ENCODE measurements at regions not wholly inside any gene's neighbourhood (a gene's known extent, or its start where the extent isn't known, plus 50 kb on each side); places are given as distances from the start of the nearest gene placed in this dataset.

DNA sequence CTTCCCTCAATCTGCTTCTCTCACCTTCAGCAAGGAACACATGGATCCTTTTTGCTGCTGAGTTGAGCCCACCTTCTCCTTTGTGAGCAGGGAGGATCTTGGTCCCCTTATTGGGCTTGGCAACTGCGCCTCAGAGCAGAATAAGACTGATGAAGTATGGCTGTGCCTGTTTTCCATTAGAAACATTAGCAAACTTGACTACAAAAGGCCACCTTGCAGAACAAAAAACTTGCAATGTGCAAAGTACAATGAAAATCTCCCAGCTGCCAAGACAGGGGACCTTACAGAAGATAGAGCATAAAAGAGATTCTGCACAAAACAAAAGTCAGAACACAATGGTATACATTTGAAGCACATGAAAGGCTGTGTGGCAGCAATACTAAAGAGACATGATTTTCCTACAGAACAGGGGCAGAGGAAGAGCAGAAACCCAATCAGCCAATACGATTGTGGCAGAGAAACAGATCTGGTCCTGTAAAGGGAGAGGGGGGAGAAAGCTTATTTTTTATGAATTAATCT, 173.5 kb upstream of the SNX19 start:
- no peak overlapping the region for H3K27ac ChIP-seq (ENCODE audit: low read depth, low read length)
- H3K9ac ChIP-seq (ENCODE audit: low read depth, low read length) = no peak overlapping the region
- peaks cover 13% of the 10 kb centered on the region for H3K9me3 ChIP-seq (ENCODE audit: control insufficient read depth, insufficient read depth, low read length)
- H3K4me1 ChIP-seq (ENCODE audit: control insufficient read depth, insufficient read depth, low read length) = no peaks in the 10 kb centered on the region
- no peak overlapping the region for H3K4me3 ChIP-seq (ENCODE audit: low read depth, low read length)
- H3K27me3 ChIP-seq (ENCODE audit: control insufficient read depth, insufficient read depth, low read length) = no peaks in the 10 kb centered on the region
- no peaks in the 10 kb centered on the region for H3K36me3 ChIP-seq (ENCODE audit: control insufficient read depth, insufficient read depth, low read length)

DNA sequence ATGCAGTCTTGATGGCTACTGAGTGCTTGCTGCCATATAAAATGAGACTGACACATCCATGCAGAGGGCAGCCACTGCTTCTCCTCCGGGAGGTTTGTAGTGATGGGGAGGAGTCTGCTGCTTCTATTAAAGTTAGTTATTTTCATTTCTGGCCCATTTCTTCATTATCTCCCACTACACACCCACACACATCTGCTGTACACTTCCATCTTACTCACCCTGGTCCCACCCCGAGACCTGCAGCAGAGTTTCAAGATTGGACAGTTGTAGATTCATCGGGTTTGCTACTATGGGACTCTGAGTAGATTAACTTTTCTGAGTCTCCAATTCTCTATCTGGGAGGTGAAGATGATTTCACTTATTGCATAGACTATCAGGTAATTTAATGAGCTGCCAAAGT, 176.2 kb upstream of the SNX19 start:
- Histone ChIP-seq H3K36me3 (ENCODE audit: control insufficient read depth, insufficient read depth, low read length) (no peaks in the 10 kb centered on the region), H3K9ac (ENCODE audit: low read depth, low read length) (no peak overlapping the region), H3K27me3 (ENCODE audit: control insufficient read depth, insufficient read depth, low read length) (no peaks in the 10 kb centered on the region), H3K27ac (ENCODE audit: low read depth, low read length) (no peak overlapping the region), H3K4me1 (ENCODE audit: control insufficient read depth, insufficient read depth, low read length) (peaks cover 8% of the 10 kb centered on the region; the same call in 1 of the 2 replicates), H3K4me3 (ENCODE audit: low read depth, low read length) (no peak overlapping the region), H3K9me3 (ENCODE audit: control insufficient read depth, insufficient read depth, low read length) (no peaks in the 10 kb centered on the region)

DNA sequence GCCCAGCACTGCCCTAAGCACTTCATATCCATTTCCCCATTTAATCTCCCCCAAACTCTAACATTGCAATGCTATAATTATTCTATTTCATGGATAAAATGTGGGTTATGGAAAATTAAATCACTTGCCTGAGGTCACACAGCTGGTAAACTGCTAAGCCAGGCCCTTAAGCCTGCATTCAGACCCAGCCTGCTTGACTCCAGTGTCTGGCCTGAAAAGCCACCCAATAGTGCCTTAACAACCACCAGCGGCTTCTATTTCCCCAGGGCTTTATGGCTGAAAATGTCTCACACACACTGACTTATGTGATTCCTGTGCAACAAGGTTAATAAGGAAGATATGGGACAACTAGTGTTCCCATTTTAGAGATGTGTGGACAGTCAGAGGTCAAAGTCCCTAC, 178.5 kb upstream of the SNX19 start:
- Histone ChIP-seq H3K9ac (ENCODE audit: low read depth, low read length) (no peak overlapping the region), H3K27ac (ENCODE audit: low read depth, low read length) (no peak overlapping the region), H3K4me1 (ENCODE audit: control insufficient read depth, insufficient read depth, low read length) (peaks cover 8% of the 10 kb centered on the region; the same call in 1 of the 2 replicates), H3K9me3 (ENCODE audit: control insufficient read depth, insufficient read depth, low read length) (no peaks in the 10 kb centered on the region), H3K4me3 (ENCODE audit: low read depth, low read length) (no peak overlapping the region), H3K27me3 (ENCODE audit: control insufficient read depth, insufficient read depth, low read length) (no peaks in the 10 kb centered on the region), H3K36me3 (ENCODE audit: control insufficient read depth, insufficient read depth, low read length) (no peaks in the 10 kb centered on the region)

DNA sequence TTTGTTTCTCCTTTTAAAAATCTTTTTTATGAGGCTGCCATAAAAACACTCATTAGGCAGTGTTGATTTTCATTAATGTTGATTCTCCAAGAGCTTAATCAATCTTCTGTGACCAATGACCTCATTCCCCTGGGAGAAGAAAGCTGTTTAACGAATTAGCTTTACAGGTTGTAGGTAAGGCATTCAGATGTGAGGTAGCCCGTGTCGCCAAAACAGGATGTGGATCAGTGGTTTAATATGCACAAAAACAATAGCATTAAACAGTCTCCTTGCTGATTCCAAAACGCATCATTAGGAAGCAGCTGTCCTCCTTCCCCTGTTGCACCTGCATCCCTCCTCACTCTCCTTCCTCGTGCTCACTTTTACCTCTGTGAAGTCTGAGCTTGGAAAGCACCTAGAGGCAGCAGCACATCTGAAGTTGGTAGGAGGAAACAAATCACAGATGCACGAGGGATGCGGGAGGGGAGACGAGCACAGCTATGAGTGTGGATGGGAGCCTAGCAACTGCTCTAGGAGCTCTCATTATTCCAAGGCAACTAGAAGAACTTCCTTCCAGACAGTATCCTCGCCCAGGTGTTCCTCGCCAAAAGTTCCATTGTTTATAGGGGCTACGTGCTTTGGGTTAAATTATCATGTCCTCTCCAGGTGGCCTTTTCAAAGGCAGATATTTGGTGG, 179.4 kb upstream of the SNX19 start:
- Histone ChIP-seq H3K36me3 (ENCODE audit: control insufficient read depth, insufficient read depth, low read length) (no peaks in the 10 kb centered on the region), H3K4me3 (ENCODE audit: low read depth, low read length) (no peak overlapping the region)

DNA sequence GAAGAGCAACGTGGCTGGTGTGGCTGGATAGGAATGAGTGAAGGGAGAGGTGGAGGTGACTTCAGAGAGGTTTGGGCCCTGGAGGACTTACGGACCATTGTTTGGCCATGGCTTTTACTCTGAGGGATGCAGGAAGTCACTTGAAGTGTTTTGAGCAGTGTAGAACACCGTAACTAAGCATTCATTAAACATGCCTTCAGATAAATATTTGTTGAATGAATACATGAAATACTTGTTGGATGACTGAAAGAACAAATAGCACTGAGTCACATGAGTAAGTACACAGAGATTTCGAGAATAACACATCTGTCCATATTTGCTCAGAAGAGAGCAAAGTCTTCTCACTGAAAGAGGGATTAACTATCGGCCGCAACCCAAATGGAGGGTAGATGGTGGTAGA, 182.7 kb upstream of the SNX19 start:
- Histone ChIP-seq H3K27me3 (ENCODE audit: control insufficient read depth, insufficient read depth, low read length) (no peaks in the 10 kb centered on the region), H3K4me1 (ENCODE audit: control insufficient read depth, insufficient read depth, low read length) (peaks cover 8% of the 10 kb centered on the region; the same call in 1 of the 2 replicates), H3K9me3 (ENCODE audit: control insufficient read depth, insufficient read depth, low read length) (no peaks in the 10 kb centered on the region), H3K9ac (ENCODE audit: low read depth, low read length) (no peak overlapping the region), H3K4me3 (ENCODE audit: low read depth, low read length) (no peak overlapping the region), H3K36me3 (ENCODE audit: control insufficient read depth, insufficient read depth, low read length) (no peaks in the 10 kb centered on the region), H3K27ac (ENCODE audit: low read depth, low read length) (no peak overlapping the region)

More for the DNA sequence above, 179.4 kb upstream of the SNX19 start:
- H3K27ac ChIP-seq (ENCODE audit: low read depth, low read length) = no peak overlapping the region
- no peaks in the 10 kb centered on the region for H3K27me3 ChIP-seq (ENCODE audit: control insufficient read depth, insufficient read depth, low read length)
- no peaks in the 10 kb centered on the region for H3K9me3 ChIP-seq (ENCODE audit: control insufficient read depth, insufficient read depth, low read length)
- H3K9ac ChIP-seq (ENCODE audit: low read depth, low read length) = no peak overlapping the region
- H3K4me1 ChIP-seq (ENCODE audit: control insufficient read depth, insufficient read depth, low read length) = peaks cover 8% of the 10 kb centered on the region; the same call in 1 of the 2 replicates

DNA sequence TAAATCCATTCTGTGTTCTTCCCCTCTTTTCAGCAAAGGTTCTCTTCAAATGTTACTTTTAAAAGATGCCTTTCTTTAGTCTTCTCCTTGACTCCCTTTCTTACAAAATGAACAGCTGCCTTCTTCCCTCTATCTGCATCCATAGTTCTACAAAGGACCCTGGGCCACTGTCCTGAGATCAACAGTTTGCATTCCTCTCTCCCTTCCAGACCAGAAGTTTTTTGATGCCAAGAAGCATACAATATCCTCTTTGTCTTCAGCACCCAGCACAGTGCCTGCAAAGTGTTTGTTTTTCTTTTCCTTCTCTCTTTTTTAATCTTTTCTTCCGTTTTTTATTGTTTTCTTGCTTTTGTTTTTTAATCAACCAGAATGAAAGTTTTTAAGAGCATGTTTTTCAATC, 183.5 kb upstream of the SNX19 start:
- Histone ChIP-seq H3K36me3 (ENCODE audit: control insufficient read depth, insufficient read depth, low read length) (no peaks in the 10 kb centered on the region), H3K4me3 (ENCODE audit: low read depth, low read length) (no peak overlapping the region), H3K9ac (ENCODE audit: low read depth, low read length) (no peak overlapping the region), H3K27ac (ENCODE audit: low read depth, low read length) (no peak overlapping the region), H3K4me1 (ENCODE audit: control insufficient read depth, insufficient read depth, low read length) (peaks cover 8% of the 10 kb centered on the region; the same call in 1 of the 2 replicates), H3K27me3 (ENCODE audit: control insufficient read depth, insufficient read depth, low read length) (no peaks in the 10 kb centered on the region), H3K9me3 (ENCODE audit: control insufficient read depth, insufficient read depth, low read length) (no peaks in the 10 kb centered on the region)

DNA sequence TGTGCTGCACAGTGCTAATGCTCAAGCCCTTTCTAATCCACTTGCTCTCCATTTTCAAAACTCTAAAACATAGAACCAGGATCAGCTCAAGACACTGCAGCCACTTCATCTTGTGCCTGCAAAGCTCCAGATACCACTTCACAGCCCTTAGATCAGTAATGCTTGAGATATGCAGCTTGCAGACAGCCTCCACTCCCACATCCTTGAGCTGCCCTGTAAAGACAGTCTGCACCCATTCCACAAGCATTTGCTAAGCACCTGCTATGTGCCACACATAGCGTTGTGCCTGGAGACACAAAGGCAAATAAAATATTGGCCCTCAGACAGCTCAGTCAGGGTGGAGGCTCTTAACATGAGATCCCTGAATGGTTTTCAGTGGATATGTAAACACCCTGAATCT, 192.5 kb upstream of the SNX19 start:
- Histone ChIP-seq H3K36me3 (ENCODE audit: control insufficient read depth, insufficient read depth, low read length) (no peaks in the 10 kb centered on the region), H3K9ac (ENCODE audit: low read depth, low read length) (no peak overlapping the region)

DNA sequence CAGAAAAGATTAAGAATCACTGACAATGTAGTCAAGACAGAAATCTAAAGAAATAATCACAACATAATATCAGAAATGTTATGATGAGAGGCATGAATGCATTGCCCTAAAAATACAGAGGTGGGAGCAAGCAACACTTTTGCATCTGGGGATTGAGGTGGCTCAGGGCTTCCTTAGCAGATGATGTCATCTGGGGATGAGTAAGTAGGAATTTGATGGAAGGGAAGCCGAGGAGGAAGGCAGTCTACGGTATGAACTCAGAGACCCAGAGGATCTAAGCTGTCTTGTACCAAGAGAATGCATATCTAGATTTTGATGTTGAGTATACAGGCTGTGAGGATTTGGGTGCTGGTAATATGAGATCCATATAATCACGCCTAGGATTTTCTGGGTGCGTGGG, 193.0 kb upstream of the SNX19 start:
- H3K9me3 ChIP-seq (ENCODE audit: control insufficient read depth, insufficient read depth, low read length) = peaks cover 12% of the 10 kb centered on the region; the same call in 1 of the 2 replicates
- no peaks in the 10 kb centered on the region for H3K27me3 ChIP-seq (ENCODE audit: control insufficient read depth, insufficient read depth, low read length)
- no peak overlapping the region for H3K9ac ChIP-seq (ENCODE audit: low read depth, low read length)
- H3K4me3 ChIP-seq (ENCODE audit: low read depth, low read length) = no peak overlapping the region
- H3K4me1 ChIP-seq (ENCODE audit: control insufficient read depth, insufficient read depth, low read length) = no peaks in the 10 kb centered on the region
- H3K27ac ChIP-seq (ENCODE audit: low read depth, low read length) = no peak overlapping the region
- no peaks in the 10 kb centered on the region for H3K36me3 ChIP-seq (ENCODE audit: control insufficient read depth, insufficient read depth, low read length)

More for the DNA sequence above, 192.5 kb upstream of the SNX19 start:
- Histone ChIP-seq H3K27ac (ENCODE audit: low read depth, low read length) (no peak overlapping the region), H3K9me3 (ENCODE audit: control insufficient read depth, insufficient read depth, low read length) (peaks cover 12% of the 10 kb centered on the region; the same call in 1 of the 2 replicates), H3K4me1 (ENCODE audit: control insufficient read depth, insufficient read depth, low read length) (no peaks in the 10 kb centered on the region), H3K4me3 (ENCODE audit: low read depth, low read length) (no peak overlapping the region), H3K27me3 (ENCODE audit: control insufficient read depth, insufficient read depth, low read length) (no peaks in the 10 kb centered on the region)

DNA sequence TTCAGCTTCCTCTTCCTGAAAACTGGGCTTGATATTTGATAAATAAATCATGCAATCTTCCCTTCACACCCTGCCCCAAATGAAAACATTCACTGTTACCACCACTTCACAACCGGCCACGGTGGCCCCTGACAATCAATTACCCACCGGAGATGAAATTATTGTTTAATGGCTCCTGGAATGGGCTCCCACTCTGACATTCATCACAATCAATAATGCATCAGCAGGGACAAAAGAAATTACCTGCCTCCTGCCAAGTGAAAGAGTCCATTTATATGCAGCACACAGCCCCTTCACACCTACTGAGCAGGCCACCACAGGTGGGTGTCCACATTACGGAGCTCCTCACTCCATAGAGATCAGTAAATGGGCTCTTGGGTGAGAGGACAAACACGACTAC, 193.5 kb upstream of the SNX19 start:
- no peak overlapping the region for H3K27ac ChIP-seq (ENCODE audit: low read depth, low read length)
- peaks cover 12% of the 10 kb centered on the region; the same call in 1 of the 2 replicates for H3K9me3 ChIP-seq (ENCODE audit: control insufficient read depth, insufficient read depth, low read length)
- no peaks in the 10 kb centered on the region for H3K36me3 ChIP-seq (ENCODE audit: control insufficient read depth, insufficient read depth, low read length)
- no peak overlapping the region for H3K4me3 ChIP-seq (ENCODE audit: low read depth, low read length)
- no peak overlapping the region for H3K9ac ChIP-seq (ENCODE audit: low read depth, low read length)
- H3K4me1 ChIP-seq (ENCODE audit: control insufficient read depth, insufficient read depth, low read length) = no peaks in the 10 kb centered on the region
- H3K27me3 ChIP-seq (ENCODE audit: control insufficient read depth, insufficient read depth, low read length) = no peaks in the 10 kb centered on the region

DNA sequence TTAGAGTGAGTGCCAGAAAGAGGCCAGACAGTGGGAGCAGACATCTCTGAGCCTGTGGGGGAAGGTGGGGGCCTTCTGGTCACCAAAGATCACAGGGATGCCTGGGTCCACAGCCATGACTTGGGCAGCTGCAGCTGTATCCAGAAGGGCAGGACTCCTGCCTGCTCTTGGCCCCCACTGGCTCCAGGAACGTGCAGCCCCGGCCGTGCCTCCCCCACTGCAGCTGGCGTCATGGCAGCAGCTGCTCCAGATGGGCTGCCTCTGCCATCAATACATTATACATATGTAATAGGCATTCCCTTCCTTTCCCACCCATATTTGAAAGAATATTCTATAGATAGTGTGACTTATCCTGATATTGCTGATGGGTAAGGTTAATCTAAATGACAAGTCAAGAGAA, 195.5 kb upstream of the SNX19 start:
- Histone ChIP-seq H3K27me3 (ENCODE audit: control insufficient read depth, insufficient read depth, low read length) (no peaks in the 10 kb centered on the region), H3K4me3 (ENCODE audit: low read depth, low read length) (no peak overlapping the region), H3K36me3 (ENCODE audit: control insufficient read depth, insufficient read depth, low read length) (no peaks in the 10 kb centered on the region), H3K9ac (ENCODE audit: low read depth, low read length) (no peak overlapping the region), H3K27ac (ENCODE audit: low read depth, low read length) (no peak overlapping the region), H3K9me3 (ENCODE audit: control insufficient read depth, insufficient read depth, low read length) (peaks cover 12% of the 10 kb centered on the region; the same call in 1 of the 2 replicates), H3K4me1 (ENCODE audit: control insufficient read depth, insufficient read depth, low read length) (no peaks in the 10 kb centered on the region)

DNA sequence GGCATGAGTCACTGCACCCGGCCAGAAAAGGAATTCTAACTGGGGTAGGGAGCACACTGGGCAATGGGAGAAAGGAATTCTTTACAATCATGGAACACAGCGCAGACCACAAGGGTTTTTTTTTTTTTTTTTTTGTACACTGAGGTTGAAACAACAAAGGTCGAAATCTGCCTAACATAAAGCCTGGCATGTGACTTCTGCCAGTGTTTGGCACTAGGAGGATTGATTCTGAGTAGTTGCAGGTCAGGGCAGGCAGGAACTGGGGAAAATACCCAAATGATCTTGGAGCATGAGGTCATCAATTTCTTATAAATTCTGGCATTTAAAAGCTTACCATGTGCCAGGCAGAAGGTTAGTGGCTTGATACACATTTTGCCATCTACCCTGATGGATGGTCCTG, 202.0 kb upstream of the SNX19 start:
- Histone ChIP-seq H3K27me3 (ENCODE audit: control insufficient read depth, insufficient read depth, low read length) (no peaks in the 10 kb centered on the region), H3K9me3 (ENCODE audit: control insufficient read depth, insufficient read depth, low read length) (no peaks in the 10 kb centered on the region), H3K9ac (ENCODE audit: low read depth, low read length) (no peak overlapping the region), H3K4me3 (ENCODE audit: low read depth, low read length) (no peak overlapping the region), H3K4me1 (ENCODE audit: control insufficient read depth, insufficient read depth, low read length) (no peaks in the 10 kb centered on the region), H3K27ac (ENCODE audit: low read depth, low read length) (no peak overlapping the region), H3K36me3 (ENCODE audit: control insufficient read depth, insufficient read depth, low read length) (no peaks in the 10 kb centered on the region)
